GM12878 (cell line): ENCODE measurements at regions not wholly inside any gene's neighbourhood (a gene's known extent, or its start where the extent isn't known, plus 50 kb on each side); places are given as distances from the start of the nearest gene placed in this dataset.

Experiments
- ATAC-seq: fragments of 200-7000 bp; cut with Tn5 transposase; 3 replicates; pipeline ENCODE4 v1.9.1; 2020; ENCODE audit warnings: mild to moderate bottlenecking, moderate library complexity
- BruUV-seq: library from RNA; stranded (reverse); fragments of 400-500 nt; replicated peaks from 2 replicates; lab custom pipeline; 2021; lab: Mats Ljungman, UMichigan
- CTCF ChIA-PET: fragments of 300-600 bp; sonication (Branson Sonifier 250); formaldehyde crosslinking; extraction: SDS; loops from one replicate; lab custom pipeline; 2021; ENCODE audit warnings: inconsistent platforms; lab: Yijun Ruan, JAX
- POLR2A ChIA-PET: fragments of 350-600 bp; formaldehyde crosslinking; extraction: SDS; loops from one replicate; lab custom pipeline; 2021; ENCODE audit warnings: inconsistent platforms; lab: Charles Lee
- RAD21 ChIA-PET: fragments of 300-600 bp; sonication (Branson Sonifier 250); formaldehyde crosslinking; loops from one replicate; lab custom pipeline; 2023; ENCODE audit warnings: antibody characterized with exemption; ENCODE audit not compliant: unreplicated experiment; lab: Charles Lee
- SMC1A ChIA-PET: fragments of 300-600 bp; sonication (Branson Sonifier 250); formaldehyde crosslinking; loops from one replicate; lab custom pipeline; 2023; ENCODE audit not compliant: unreplicated experiment, uncharacterized antibody; lab: Charles Lee
- DNase-seq: peaks from one replicate; pipeline ENCODE4 v3.0.0-alpha.2; 2011; ENCODE audit warnings: low read depth, low spot score
- FAIRE-seq: peaks from 3 replicates; lab custom pipeline; 2011; peaks lifted over from hg19 to GRCh38; lab: Jason Lieb, UNC
- H2AFZ ChIP-seq: 2 replicates; pipeline ENCODE4 v1.6.0; 2011; ENCODE audit warnings: low read depth, low read length, control low read depth; ENCODE audit not compliant: control insufficient read depth
- H3K27ac ChIP-seq: 2 replicates; pipeline ENCODE4 v1.5.1; 2011; ENCODE audit warnings: control low read depth; ENCODE audit not compliant: control insufficient read depth, insufficient read depth
- H3K27me3 ChIP-seq, 2 experiments: replicated peaks in 1 of 2; 2 replicates each; pipeline versions ENCODE4 v1.6.0 to v1.6.1; 2011; ENCODE audit warnings: low read length in 1 of 2; ENCODE audit not compliant: control insufficient read depth in 2 of 2, insufficient read depth in 2 of 2
- H3K36me3 ChIP-seq, 2 experiments: 2 replicates each; pipeline ENCODE4 v1.5.1; 2011; ENCODE audit warnings: low read length in 1 of 2; ENCODE audit not compliant: control insufficient read depth in 2 of 2, insufficient read depth in 2 of 2
- H3K4me1 ChIP-seq: 2 replicates; pipeline ENCODE4 v1.6.1; 2011; ENCODE audit warnings: mild to moderate bottlenecking, low read length, moderate library complexity, mixed read lengths; ENCODE audit not compliant: control insufficient read depth, insufficient read depth
- H3K4me2 ChIP-seq: 2 replicates; pipeline ENCODE4 v1.6.0; 2011; ENCODE audit warnings: control low read depth; ENCODE audit not compliant: control insufficient read depth, insufficient read depth
- H3K4me3 ChIP-seq: fragments of 200-600 bp; sonication (generic); 2 replicates; pipeline ENCODE4 v1.5.1; 2016
- H3K79me2 ChIP-seq: 2 replicates; pipeline ENCODE4 v1.6.0; 2011; ENCODE audit warnings: low read length; ENCODE audit not compliant: control insufficient read depth, insufficient read depth
- H3K9ac ChIP-seq: 2 replicates; pipeline ENCODE4 v1.8.0; 2011; ENCODE audit warnings: low read length, control low read depth, mixed read lengths; ENCODE audit not compliant: control insufficient read depth, insufficient read depth
- H3K9me3 ChIP-seq: replicated peaks from 3 replicates; pipeline ENCODE4 v1.5.1; 2011; ENCODE audit warnings: mild to moderate bottlenecking, low read length; ENCODE audit not compliant: control insufficient read depth, insufficient read depth
- H4K20me1 ChIP-seq: 2 replicates; pipeline ENCODE4 v1.6.0; 2011; ENCODE audit not compliant: control insufficient read depth, insufficient read depth
- BRCA1 ChIP-seq: IDR thresholded peaks from 2 replicates; pipeline ENCODE4 v1.6.1; 2011; ENCODE audit warnings: low read depth, low read length, improper control_type of control experiment
- CHD1 ChIP-seq: IDR thresholded peaks from 2 replicates; pipeline ENCODE4 v1.6.1; 2012; ENCODE audit warnings: low read depth, low read length, improper control_type of control experiment
- CREM ChIP-seq: IDR thresholded peaks from 2 replicates; pipeline ENCODE4 v1.6.1; 2014; ENCODE audit warnings: antibody characterized with exemption, low read depth
- ESRRA ChIP-seq: IDR thresholded peaks from 2 replicates; pipeline ENCODE4 v1.6.1; 2012; ENCODE audit warnings: mild to moderate bottlenecking, low read length, improper control_type of control experiment
- ETV6 ChIP-seq, 2 experiments: fragments of 450-650 bp in 1 of 2; IDR thresholded peaks in 1 of 2; conservative IDR thresholded peaks in 1 of 2; 2 replicates each; pipeline ENCODE4 v1.6.1; 2014; ENCODE audit warnings: antibody characterized with exemption in 1 of 2, borderline replicate concordance in 1 of 2, low read depth in 1 of 2, mild to moderate bottlenecking in 1 of 2, moderate library complexity in 1 of 2
- EZH2 ChIP-seq: IDR thresholded peaks from 2 replicates; pipeline ENCODE4 v1.6.1; 2012; ENCODE audit warnings: low read depth, mild to moderate bottlenecking, control low read depth, inconsistent platforms, low read length, borderline replicate concordance; ENCODE audit not compliant: control insufficient read depth
- KAT2A ChIP-seq: conservative IDR thresholded peaks from 2 replicates; pipeline ENCODE4 v1.6.1; 2011; ENCODE audit warnings: low read depth, low read length; ENCODE audit not compliant: control insufficient read depth
- POLR2A ChIP-seq: IDR thresholded peaks from 2 replicates; pipeline ENCODE4 v1.6.1; 2011; ENCODE audit warnings: low read depth, mild to moderate bottlenecking, low read length
- POLR2AphosphoS5 ChIP-seq: IDR thresholded peaks from 2 replicates; pipeline ENCODE4 v1.6.1; 2011; ENCODE audit warnings: mild to moderate bottlenecking, low read length, inconsistent platforms
- RELA ChIP-seq: fragments of 450-650 bp; IDR thresholded peaks from 2 replicates; pipeline ENCODE4 v1.8.0; 2014; ENCODE audit warnings: borderline replicate concordance; ENCODE audit not compliant: partially characterized antibody
- SMARCA5 ChIP-seq: fragments of 450-650 bp; IDR thresholded peaks from 2 replicates; pipeline ENCODE4 v1.6.1; 2017; ENCODE audit warnings: mild to moderate bottlenecking
- SP1 ChIP-seq: IDR thresholded peaks from one replicate; pipeline ENCODE4 v1.6.1; 2011; ENCODE audit warnings: low read depth, low read length
- WGBS: methylation state at CpG from one replicate; pipeline ENCODE4 v1.1.6; 2016; ENCODE audit warnings: low lambda C conversion rate; ENCODE audit not compliant: insufficient replicate concordance, insufficient coverage; ENCODE audit errors: missing lambda C conversion rate; 5-methylcytosine and 5-hydroxymethylcytosine counted together
- in situ Hi-C: fragments of 300-500 bp; cut with MboI; formaldehyde crosslinking; loops from 9 replicates; pipeline ENCODE4 v1.14.3; 2018; ENCODE audit warnings: mixed read lengths
- intact Hi-C: fragments of 100-400 bp; cut with micrococcal nuclease; formaldehyde crosslinking; loops from one replicate; pipeline ENCODE4 v1.14.2; 2022; ENCODE audit not compliant: unreplicated experiment
- TF ChIP-seq, protein P1 (sequence below): fragments of 450-650 bp; formaldehyde crosslinking; IDR thresholded peaks from 2 replicates; pipeline ENCODE4 v1.5.0; 2022; ENCODE audit warnings: mild to moderate bottlenecking, missing genetic modification characterization
- TF ChIP-seq, protein P2 (sequence below): IDR thresholded peaks from 2 replicates; pipeline ENCODE4 v1.6.1; 2012; ENCODE audit warnings: low read length, inconsistent platforms
- TF ChIP-seq, protein P3 (sequence below): fragments of 150-350 bp; IDR thresholded peaks from 2 replicates; pipeline ENCODE4 v1.6.1; 2016; ENCODE audit warnings: low read depth, low read length
- TF ChIP-seq, protein P4 (sequence below): IDR thresholded peaks from 2 replicates; pipeline ENCODE4 v1.6.1; 2012; ENCODE audit warnings: low read depth, low read length, improper control_type of control experiment

DNA sequence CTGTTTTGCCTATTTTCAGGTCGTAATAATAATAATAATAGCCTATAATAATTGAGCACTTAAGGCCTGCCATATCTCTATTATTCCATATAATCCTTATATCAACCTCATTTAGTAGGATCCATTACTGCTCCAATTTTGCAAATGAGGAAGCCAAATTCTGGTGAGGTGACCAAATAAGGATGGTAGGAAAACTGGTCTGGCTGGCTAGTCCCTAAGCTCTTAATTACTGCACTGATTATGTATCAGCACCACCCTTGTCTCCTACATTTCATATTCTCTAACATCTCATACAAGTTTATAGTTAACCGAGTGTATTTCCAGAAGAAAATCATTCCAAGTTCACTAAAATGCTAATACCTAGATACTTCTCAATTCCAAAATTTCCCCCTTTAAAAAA is 166.5 kb upstream of the RGMB start (continued):
- no peak for TF ChIP-seq ETV6 (conservative IDR thresholded peaks at IDR 0.05 in 1 of 2, IDR thresholded peaks at IDR 0.05 in 1 of 2; ENCODE audit: borderline replicate concordance in 1 of 2, low read depth in 1 of 2)
- TF ChIP-seq, protein P1, sequence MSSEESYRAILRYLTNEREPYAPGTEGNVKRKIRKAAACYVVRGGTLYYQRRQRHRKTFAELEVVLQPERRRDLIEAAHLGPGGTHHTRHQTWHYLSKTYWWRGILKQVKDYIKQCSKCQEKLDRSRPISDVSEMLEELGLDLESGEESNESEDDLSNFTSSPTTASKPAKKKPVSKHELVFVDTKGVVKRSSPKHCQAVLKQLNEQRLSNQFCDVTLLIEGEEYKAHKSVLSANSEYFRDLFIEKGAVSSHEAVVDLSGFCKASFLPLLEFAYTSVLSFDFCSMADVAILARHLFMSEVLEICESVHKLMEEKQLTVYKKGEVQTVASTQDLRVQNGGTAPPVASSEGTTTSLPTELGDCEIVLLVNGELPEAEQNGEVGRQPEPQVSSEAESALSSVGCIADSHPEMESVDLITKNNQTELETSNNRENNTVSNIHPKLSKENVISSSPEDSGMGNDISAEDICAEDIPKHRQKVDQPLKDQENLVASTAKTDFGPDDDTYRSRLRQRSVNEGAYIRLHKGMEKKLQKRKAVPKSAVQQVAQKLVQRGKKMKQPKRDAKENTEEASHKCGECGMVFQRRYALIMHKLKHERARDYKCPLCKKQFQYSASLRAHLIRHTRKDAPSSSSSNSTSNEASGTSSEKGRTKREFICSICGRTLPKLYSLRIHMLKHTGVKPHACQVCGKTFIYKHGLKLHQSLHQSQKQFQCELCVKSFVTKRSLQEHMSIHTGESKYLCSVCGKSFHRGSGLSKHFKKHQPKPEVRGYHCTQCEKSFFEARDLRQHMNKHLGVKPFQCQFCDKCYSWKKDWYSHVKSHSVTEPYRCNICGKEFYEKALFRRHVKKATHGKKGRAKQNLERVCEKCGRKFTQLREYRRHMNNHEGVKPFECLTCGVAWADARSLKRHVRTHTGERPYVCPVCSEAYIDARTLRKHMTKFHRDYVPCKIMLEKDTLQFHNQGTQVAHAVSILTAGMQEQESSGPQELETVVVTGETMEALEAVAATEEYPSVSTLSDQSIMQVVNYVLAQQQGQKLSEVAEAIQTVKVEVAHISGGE: no peak
- TF ChIP-seq RELA: no peak
- TF ChIP-seq ESRRA: no peak
- no peak for TF ChIP-seq CHD1
- TF ChIP-seq SMARCA5: no peak
- TF ChIP-seq POLR2AphosphoS5: no peak

DNA sequence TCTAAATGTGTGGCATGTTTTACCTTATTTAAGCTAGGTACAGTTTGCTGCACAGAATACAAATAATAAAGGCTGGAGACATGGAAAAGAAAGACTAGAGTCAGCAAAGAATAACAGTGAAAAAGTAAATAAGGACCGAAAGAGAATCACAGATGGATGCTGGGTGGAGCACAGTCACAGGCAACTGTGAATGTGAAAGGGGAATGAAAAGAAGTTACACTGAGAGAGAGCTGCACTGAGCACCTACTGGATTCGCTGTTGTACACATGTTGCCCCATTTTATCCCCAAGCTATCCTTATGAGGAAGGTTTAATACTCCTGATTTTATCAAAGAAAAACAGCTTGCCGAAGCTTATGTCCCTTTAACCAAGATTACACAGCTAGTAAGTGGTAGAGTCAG is 165.4 kb upstream of the RGMB start:
- no peak for ATAC-seq
- POLR2A ChIA-PET: no interaction called here
- no peak overlapping the region for H3K4me2 ChIP-seq
- no peaks in the 10 kb centered on the region for H3K9me3 ChIP-seq
- in situ Hi-C loops: no loop called here
- CTCF ChIA-PET: no interaction called here
- no peaks in the 10 kb centered on the region for H3K27me3 ChIP-seq
- intact Hi-C loops: no loop called here
- RAD21 ChIA-PET: no interaction called here
- no peak for FAIRE-seq
- H2AFZ ChIP-seq: no peak overlapping the region
- no peak overlapping the region for H3K27ac ChIP-seq
- no peak overlapping the region for H3K4me3 ChIP-seq
- H4K20me1 ChIP-seq: no peaks in the 10 kb centered on the region
- no peak for DNase-seq
- no TSS peak for BruUV-seq
- WGBS: 25% methylated on average over 3 of the region's 3 CpGs
- H3K36me3 ChIP-seq: no peaks in the 10 kb centered on the region
- SMC1A ChIA-PET: interaction anchor here (0.8 kb wide), 1 partner anchor 51 kb away, joined by 3 read pairs; no protein-coding TSS in a partner anchor
- H3K79me2 ChIP-seq: no peaks in the 10 kb centered on the region
- no peaks in the 10 kb centered on the region for H3K4me1 ChIP-seq
- no peak overlapping the region for H3K9ac ChIP-seq
- TF ChIP-seq, protein P2, sequence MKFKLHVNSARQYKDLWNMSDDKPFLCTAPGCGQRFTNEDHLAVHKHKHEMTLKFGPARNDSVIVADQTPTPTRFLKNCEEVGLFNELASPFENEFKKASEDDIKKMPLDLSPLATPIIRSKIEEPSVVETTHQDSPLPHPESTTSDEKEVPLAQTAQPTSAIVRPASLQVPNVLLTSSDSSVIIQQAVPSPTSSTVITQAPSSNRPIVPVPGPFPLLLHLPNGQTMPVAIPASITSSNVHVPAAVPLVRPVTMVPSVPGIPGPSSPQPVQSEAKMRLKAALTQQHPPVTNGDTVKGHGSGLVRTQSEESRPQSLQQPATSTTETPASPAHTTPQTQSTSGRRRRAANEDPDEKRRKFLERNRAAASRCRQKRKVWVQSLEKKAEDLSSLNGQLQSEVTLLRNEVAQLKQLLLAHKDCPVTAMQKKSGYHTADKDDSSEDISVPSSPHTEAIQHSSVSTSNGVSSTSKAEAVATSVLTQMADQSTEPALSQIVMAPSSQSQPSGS: no peak
- TF ChIP-seq SP1 (no peak), EZH2 (no peak), KAT2A (no peak), BRCA1 (no peak), POLR2A (no peak), CREM (no peak)
- TF ChIP-seq, protein P3, sequence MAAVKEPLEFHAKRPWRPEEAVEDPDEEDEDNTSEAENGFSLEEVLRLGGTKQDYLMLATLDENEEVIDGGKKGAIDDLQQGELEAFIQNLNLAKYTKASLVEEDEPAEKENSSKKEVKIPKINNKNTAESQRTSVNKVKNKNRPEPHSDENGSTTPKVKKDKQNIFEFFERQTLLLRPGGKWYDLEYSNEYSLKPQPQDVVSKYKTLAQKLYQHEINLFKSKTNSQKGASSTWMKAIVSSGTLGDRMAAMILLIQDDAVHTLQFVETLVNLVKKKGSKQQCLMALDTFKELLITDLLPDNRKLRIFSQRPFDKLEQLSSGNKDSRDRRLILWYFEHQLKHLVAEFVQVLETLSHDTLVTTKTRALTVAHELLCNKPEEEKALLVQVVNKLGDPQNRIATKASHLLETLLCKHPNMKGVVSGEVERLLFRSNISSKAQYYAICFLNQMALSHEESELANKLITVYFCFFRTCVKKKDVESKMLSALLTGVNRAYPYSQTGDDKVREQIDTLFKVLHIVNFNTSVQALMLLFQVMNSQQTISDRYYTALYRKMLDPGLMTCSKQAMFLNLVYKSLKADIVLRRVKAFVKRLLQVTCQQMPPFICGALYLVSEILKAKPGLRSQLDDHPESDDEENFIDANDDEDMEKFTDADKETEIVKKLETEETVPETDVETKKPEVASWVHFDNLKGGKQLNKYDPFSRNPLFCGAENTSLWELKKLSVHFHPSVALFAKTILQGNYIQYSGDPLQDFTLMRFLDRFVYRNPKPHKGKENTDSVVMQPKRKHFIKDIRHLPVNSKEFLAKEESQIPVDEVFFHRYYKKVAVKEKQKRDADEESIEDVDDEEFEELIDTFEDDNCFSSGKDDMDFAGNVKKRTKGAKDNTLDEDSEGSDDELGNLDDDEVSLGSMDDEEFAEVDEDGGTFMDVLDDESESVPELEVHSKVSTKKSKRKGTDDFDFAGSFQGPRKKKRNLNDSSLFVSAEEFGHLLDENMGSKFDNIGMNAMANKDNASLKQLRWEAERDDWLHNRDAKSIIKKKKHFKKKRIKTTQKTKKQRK: no peak
- TF ChIP-seq, protein P4, sequence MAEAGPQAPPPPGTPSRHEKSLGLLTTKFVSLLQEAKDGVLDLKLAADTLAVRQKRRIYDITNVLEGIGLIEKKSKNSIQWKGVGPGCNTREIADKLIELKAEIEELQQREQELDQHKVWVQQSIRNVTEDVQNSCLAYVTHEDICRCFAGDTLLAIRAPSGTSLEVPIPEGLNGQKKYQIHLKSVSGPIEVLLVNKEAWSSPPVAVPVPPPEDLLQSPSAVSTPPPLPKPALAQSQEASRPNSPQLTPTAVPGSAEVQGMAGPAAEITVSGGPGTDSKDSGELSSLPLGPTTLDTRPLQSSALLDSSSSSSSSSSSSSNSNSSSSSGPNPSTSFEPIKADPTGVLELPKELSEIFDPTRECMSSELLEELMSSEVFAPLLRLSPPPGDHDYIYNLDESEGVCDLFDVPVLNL: no peak
